Panc1 (cell line): ENCODE measurements at regions not wholly inside any gene's neighbourhood (a gene's known extent, or its start where the extent isn't known, plus 50 kb on each side); places are given as distances from the start of the nearest gene placed in this dataset.
"Not testable (repeated sequence)": the region's sequence is repeated elsewhere in the genome, so short reads cannot be mapped to it uniquely, and the experiment has no call there.

Experiments
- ATAC-seq: fragments of 200-7000 bp; cut with Tn5 transposase; 2 replicates; pipeline ENCODE4 v1.9.1; 2020; ENCODE audit warnings: mild to moderate bottlenecking, moderate library complexity
- BruUV-seq: library from RNA; stranded (reverse); fragments of 400-500 nt; replicated peaks from 2 replicates; lab custom pipeline; 2021; lab: Mats Ljungman, UMichigan
- CTCF ChIA-PET: fragments of 300-600 bp; sonication (Branson Sonifier 250); formaldehyde crosslinking; loops from one replicate; lab custom pipeline; 2022; ENCODE audit warnings: antibody characterized with exemption; lab: Charles Lee
- POLR2A ChIA-PET: fragments of 300-600 bp; sonication (Branson Sonifier 250); formaldehyde crosslinking; loops from one replicate; lab custom pipeline; 2022; ENCODE audit warnings: antibody characterized with exemption; lab: Charles Lee
- DNase-seq: peaks from one replicate; pipeline ENCODE4 v3.0.0-alpha.2; 2010; ENCODE audit warnings: low read depth, low spot score
- H3K27ac ChIP-seq: 2 replicates; pipeline ENCODE4 v1.5.1; 2011; ENCODE audit warnings: mild to moderate bottlenecking, low read length, inconsistent platforms
- H3K27me3 ChIP-seq: fragments of 200-500 bp; sonication (Bioruptor generic); 2 replicates; pipeline ENCODE4 v1.6.0; 2014; ENCODE audit warnings: low read length, inconsistent platforms; ENCODE audit not compliant: control insufficient read depth, insufficient read depth
- H3K36me3 ChIP-seq: fragments of 200-500 bp; sonication (Bioruptor generic); 2 replicates; pipeline ENCODE4 v1.5.1; 2014; ENCODE audit warnings: inconsistent platforms, mild to moderate bottlenecking, low read length, moderate library complexity; ENCODE audit not compliant: control insufficient read depth, insufficient read depth
- H3K4me1 ChIP-seq: 2 replicates; pipeline ENCODE4 v1.5.1; 2011; ENCODE audit warnings: inconsistent platforms, mild to moderate bottlenecking, low read length, moderate library complexity; ENCODE audit not compliant: control insufficient read depth, insufficient read depth
- H3K4me3 ChIP-seq, 2 experiments: 2 replicates each; pipeline ENCODE4 v1.5.1; 2011 to 2012; ENCODE audit warnings: low read depth in 2 of 2, low read length in 2 of 2, mild to moderate bottlenecking in 2 of 2, inconsistent platforms in 1 of 2, moderate library complexity in 1 of 2
- H3K9me3 ChIP-seq: fragments of 200-500 bp; sonication (Bioruptor generic); 2 replicates; pipeline ENCODE4 v1.5.1; 2014; ENCODE audit warnings: low read depth, mild to moderate bottlenecking, inconsistent platforms, low read length, moderate library complexity; ENCODE audit not compliant: control insufficient read depth, insufficient read depth
- POLR2AphosphoS5 ChIP-seq: IDR thresholded peaks from 2 replicates; pipeline ENCODE4 v1.6.1; 2012; ENCODE audit warnings: mild to moderate bottlenecking, low read depth, low read length, moderate library complexity
- SIN3A ChIP-seq: IDR thresholded peaks from 2 replicates; pipeline ENCODE4 v1.6.1; 2012; ENCODE audit warnings: low read depth, mild to moderate bottlenecking, low read length, moderate library complexity, borderline replicate concordance; ENCODE audit not compliant: insufficient read depth
- TCF7L2 ChIP-seq: IDR thresholded peaks from 2 replicates; pipeline ENCODE4 v1.6.1; 2011; ENCODE audit warnings: mild to moderate bottlenecking, low read depth, low read length, inconsistent platforms
- in situ Hi-C: cut with HindIII; loops from 2 replicates; pipeline ENCODE4 v1.10.0; 2016; ENCODE audit warnings: low sequenced_read_pairs, low pct_unique_long_range_greater_than_20kb
- intact Hi-C: fragments of 100-400 bp; cut with micrococcal nuclease; formaldehyde crosslinking; loops from one replicate; pipeline ENCODE4 v1.10.0; 2022; ENCODE audit not compliant: unreplicated experiment
- TF ChIP-seq, protein P1 (sequence below): fragments of 450-650 bp; IDR thresholded peaks from 2 replicates; pipeline ENCODE4 v1.5.1; 2017; ENCODE audit warnings: mild to moderate bottlenecking
- TF ChIP-seq, protein P2 (sequence below), 2 experiments: IDR thresholded peaks; 2 replicates each; pipeline ENCODE4 v1.6.1; 2011 to 2012; ENCODE audit warnings: low read depth in 2 of 2, control low read depth in 1 of 2, low read length in 1 of 2, mild to moderate bottlenecking in 1 of 2, moderate library complexity in 1 of 2; ENCODE audit not compliant: insufficient read depth in 1 of 2

DNA sequence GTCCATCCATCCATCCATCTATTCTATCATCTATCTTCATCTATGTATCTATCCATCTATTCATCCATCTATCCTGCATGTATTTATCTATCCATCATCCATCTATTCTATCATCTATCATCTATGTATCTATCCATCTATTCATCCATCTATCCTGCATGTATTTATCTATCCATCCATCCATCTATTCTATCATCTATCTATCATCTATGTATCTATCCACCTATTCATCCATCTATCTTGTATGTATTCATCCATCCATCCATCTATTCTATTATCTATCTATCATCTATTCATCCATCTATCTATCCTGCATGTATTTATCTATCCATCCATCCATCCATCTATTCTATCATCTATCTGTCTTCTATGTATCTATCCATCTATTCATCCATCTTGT, 65.9 kb upstream of the PPP2R3B start:
- Histone ChIP-seq H3K4me1 (no peaks in the 10 kb centered on the region), H3K36me3 (no peaks in the 10 kb centered on the region), H3K27me3 (no peaks in the 10 kb centered on the region), H3K9me3 (no peaks in the 10 kb centered on the region), H3K4me3 (no peak overlapping the region), H3K27ac (no peak overlapping the region)
- no peak for TF ChIP-seq SIN3A
- no peak for TF ChIP-seq POLR2AphosphoS5
- TF ChIP-seq, protein P1, sequence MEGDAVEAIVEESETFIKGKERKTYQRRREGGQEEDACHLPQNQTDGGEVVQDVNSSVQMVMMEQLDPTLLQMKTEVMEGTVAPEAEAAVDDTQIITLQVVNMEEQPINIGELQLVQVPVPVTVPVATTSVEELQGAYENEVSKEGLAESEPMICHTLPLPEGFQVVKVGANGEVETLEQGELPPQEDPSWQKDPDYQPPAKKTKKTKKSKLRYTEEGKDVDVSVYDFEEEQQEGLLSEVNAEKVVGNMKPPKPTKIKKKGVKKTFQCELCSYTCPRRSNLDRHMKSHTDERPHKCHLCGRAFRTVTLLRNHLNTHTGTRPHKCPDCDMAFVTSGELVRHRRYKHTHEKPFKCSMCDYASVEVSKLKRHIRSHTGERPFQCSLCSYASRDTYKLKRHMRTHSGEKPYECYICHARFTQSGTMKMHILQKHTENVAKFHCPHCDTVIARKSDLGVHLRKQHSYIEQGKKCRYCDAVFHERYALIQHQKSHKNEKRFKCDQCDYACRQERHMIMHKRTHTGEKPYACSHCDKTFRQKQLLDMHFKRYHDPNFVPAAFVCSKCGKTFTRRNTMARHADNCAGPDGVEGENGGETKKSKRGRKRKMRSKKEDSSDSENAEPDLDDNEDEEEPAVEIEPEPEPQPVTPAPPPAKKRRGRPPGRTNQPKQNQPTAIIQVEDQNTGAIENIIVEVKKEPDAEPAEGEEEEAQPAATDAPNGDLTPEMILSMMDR: no peak
- TF ChIP-seq, protein P2, sequence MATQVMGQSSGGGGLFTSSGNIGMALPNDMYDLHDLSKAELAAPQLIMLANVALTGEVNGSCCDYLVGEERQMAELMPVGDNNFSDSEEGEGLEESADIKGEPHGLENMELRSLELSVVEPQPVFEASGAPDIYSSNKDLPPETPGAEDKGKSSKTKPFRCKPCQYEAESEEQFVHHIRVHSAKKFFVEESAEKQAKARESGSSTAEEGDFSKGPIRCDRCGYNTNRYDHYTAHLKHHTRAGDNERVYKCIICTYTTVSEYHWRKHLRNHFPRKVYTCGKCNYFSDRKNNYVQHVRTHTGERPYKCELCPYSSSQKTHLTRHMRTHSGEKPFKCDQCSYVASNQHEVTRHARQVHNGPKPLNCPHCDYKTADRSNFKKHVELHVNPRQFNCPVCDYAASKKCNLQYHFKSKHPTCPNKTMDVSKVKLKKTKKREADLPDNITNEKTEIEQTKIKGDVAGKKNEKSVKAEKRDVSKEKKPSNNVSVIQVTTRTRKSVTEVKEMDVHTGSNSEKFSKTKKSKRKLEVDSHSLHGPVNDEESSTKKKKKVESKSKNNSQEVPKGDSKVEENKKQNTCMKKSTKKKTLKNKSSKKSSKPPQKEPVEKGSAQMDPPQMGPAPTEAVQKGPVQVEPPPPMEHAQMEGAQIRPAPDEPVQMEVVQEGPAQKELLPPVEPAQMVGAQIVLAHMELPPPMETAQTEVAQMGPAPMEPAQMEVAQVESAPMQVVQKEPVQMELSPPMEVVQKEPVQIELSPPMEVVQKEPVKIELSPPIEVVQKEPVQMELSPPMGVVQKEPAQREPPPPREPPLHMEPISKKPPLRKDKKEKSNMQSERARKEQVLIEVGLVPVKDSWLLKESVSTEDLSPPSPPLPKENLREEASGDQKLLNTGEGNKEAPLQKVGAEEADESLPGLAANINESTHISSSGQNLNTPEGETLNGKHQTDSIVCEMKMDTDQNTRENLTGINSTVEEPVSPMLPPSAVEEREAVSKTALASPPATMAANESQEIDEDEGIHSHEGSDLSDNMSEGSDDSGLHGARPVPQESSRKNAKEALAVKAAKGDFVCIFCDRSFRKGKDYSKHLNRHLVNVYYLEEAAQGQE (IDR thresholded peaks at IDR 0.05; ENCODE audit: insufficient read depth in 1 of 2, low read depth in 2 of 2, low read length in 1 of 2): no peak
- TF ChIP-seq TCF7L2: no peak
- in situ Hi-C loops (no loop called here), intact Hi-C loops (no loop called here)
- no TSS peak for BruUV-seq
- CTCF ChIA-PET: no interaction called here
- ATAC-seq (no peak), DNase-seq (no peak)
- POLR2A ChIA-PET: no interaction called here

DNA sequence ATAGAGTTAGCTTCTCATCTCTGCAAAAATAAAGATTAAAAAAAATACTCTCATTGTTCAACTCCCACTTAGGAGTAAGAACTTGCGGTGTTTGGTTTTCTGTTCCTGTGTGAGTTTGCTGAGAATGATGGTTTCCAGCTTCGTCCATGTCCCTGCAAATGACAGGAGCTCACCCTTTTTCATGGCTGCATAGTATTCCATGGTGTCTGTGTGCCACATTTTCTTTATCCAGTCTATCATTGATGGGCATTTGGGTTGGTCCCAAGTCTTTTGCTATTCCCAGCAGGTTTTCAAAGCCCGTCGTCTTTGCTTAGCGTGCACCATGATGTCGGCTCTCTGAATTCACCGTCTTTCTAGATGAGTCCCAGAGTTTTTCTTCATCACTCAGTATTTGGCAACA, 67.8 kb upstream of the PPP2R3B start:
- H3K9me3 ChIP-seq, in situ Hi-C loops, H3K4me3 ChIP-seq, H3K36me3 ChIP-seq, CTCF ChIA-PET, H3K4me1 ChIP-seq, POLR2A ChIA-PET, intact Hi-C loops, ATAC-seq, H3K27me3 ChIP-seq, H3K27ac ChIP-seq, BruUV-seq, DNase-seq: not testable (repeated sequence)

DNA sequence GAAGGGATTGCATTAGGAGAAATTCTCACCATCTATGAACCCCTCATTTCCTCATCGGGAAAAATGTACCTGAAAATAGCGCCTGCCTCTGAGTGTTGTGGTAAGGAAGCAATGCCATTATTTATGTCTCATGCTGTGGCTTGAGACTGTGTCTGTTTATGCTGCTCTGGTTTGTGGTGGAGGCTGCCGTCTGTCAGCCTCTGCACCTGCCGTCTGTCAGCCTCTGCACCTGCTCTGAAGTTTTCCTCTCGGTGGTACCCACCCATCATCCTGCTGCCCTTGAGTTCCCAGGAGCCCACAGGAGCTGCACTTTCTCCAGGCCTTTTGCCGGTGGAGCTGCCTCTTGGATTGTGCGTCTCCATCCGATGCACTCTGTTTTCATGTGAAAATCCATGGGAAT, 68.5 kb upstream of the PPP2R3B start:
- BruUV-seq: no TSS peak
- no peaks in the 10 kb centered on the region for H3K36me3 ChIP-seq
- intact Hi-C loops: no loop called here
- DNase-seq: no peak
- no peak for ATAC-seq
- H3K9me3 ChIP-seq: no peaks in the 10 kb centered on the region
- no peak overlapping the region for H3K27ac ChIP-seq
- no peaks in the 10 kb centered on the region for H3K27me3 ChIP-seq
- CTCF ChIA-PET: no interaction called here
- TF ChIP-seq POLR2AphosphoS5 (no peak), TCF7L2 (no peak), SIN3A (no peak)
- TF ChIP-seq, protein P2 (IDR thresholded peaks at IDR 0.05; ENCODE audit: insufficient read depth in 1 of 2, low read depth in 2 of 2, low read length in 1 of 2): no peak
- TF ChIP-seq, protein P1: no peak
- no peak overlapping the region for H3K4me3 ChIP-seq
- POLR2A ChIA-PET: no interaction called here
- no peaks in the 10 kb centered on the region for H3K4me1 ChIP-seq
- in situ Hi-C loops: no loop called here
